ENCODE measurements at regions not wholly inside any gene's neighbourhood (a gene's known extent, or its start where the extent isn't known, plus 50 kb on each side); places are given as distances from the start of the nearest gene placed in this dataset.

GRCh38 chr3:159919873-159920272, 68.8 kb upstream of the IL12A start:
- no peak for TF ChIP-seq CTCF (IDR thresholded peaks at IDR 0.05 in 8 of 11, conservative IDR thresholded peaks at IDR 0.05 in 3 of 11)
- no peak for TF ChIP-seq POLR2A (IDR thresholded peaks at IDR 0.05)
- TF ChIP-seq POLR2AphosphoS5 (IDR thresholded peaks at IDR 0.05), result no peak

Data from spleen (tissue), 7 donors.